Loucy (cell line): ENCODE measurements at regions not wholly inside any gene's neighbourhood (a gene's known extent, or its start where the extent isn't known, plus 50 kb on each side); places are given as distances from the start of the nearest gene placed in this dataset.

Experiments used
- H2AFZ ChIP-seq: fragments of 200-600 bp; sonication (generic); 2 replicates; pipeline ENCODE4 v1.6.0; 2016; ENCODE audit warnings: antibody characterized with exemption, mild to moderate bottlenecking, low read length, moderate library complexity
- H3F3A ChIP-seq: fragments of 200-600 bp; 2 replicates; pipeline ENCODE4 v1.6.0; 2016; ENCODE audit warnings: antibody characterized with exemption, low read depth, mild to moderate bottlenecking
- H3K27me3 ChIP-seq: fragments of 200-600 bp; sonication (generic); 2 replicates; pipeline ENCODE4 v1.6.1; 2014; ENCODE audit warnings: low read length, mild to moderate bottlenecking; ENCODE audit not compliant: insufficient read depth, poor library complexity, severe bottlenecking
- H3K36me3 ChIP-seq: fragments of 200-600 bp; sonication (generic); 2 replicates; pipeline ENCODE4 v1.6.1; 2016; ENCODE audit warnings: low read length; ENCODE audit not compliant: insufficient read depth
- H3K4me1 ChIP-seq: fragments of 200-600 bp; sonication (generic); 2 replicates; pipeline ENCODE4 v1.5.1; 2014; ENCODE audit warnings: low read length, mild to moderate bottlenecking; ENCODE audit not compliant: insufficient read depth, poor library complexity, severe bottlenecking
- H3K4me2 ChIP-seq: fragments of 200-600 bp; sonication (generic); 2 replicates; pipeline ENCODE4 v1.6.0; 2014; ENCODE audit warnings: antibody characterized with exemption, low read length, low read depth, mild to moderate bottlenecking; ENCODE audit not compliant: poor library complexity, severe bottlenecking
- H3K4me3 ChIP-seq: fragments of 200-600 bp; sonication (generic); 2 replicates; pipeline ENCODE4 v1.5.1; 2014; ENCODE audit warnings: low read length, mild to moderate bottlenecking, mixed read lengths; ENCODE audit not compliant: poor library complexity, severe bottlenecking
- H3K79me2 ChIP-seq: fragments of 200-600 bp; sonication (generic); 2 replicates; pipeline ENCODE4 v1.6.1; 2014; ENCODE audit warnings: low read length; ENCODE audit not compliant: insufficient read depth
- H3K9ac ChIP-seq: fragments of 200-600 bp; sonication (generic); 2 replicates; pipeline ENCODE4 v1.6.0; 2014; ENCODE audit warnings: mild to moderate bottlenecking, low read depth, low read length, moderate library complexity; ENCODE audit not compliant: poor library complexity, severe bottlenecking
- H3K9me2 ChIP-seq: fragments of 200-600 bp; sonication (generic); replicated peaks from 2 replicates; pipeline ENCODE4 v1.6.1; 2016; ENCODE audit warnings: low read depth, low read length, mixed read lengths
- H3K9me3 ChIP-seq: fragments of 200-600 bp; sonication (generic); 2 replicates; pipeline ENCODE4 v1.6.1; 2014; ENCODE audit warnings: mild to moderate bottlenecking, antibody characterized with exemption, low read length, low read depth; ENCODE audit not compliant: insufficient read depth
- H4K20me1 ChIP-seq: fragments of 200-600 bp; sonication (generic); 2 replicates; pipeline ENCODE4 v1.6.0; 2014; ENCODE audit warnings: antibody characterized with exemption, low read length, mild to moderate bottlenecking; ENCODE audit not compliant: insufficient read depth, poor library complexity, severe bottlenecking
- EZH2phosphoT487 ChIP-seq: fragments of 200-600 bp; IDR thresholded peaks from 2 replicates; pipeline ENCODE4 v1.6.1; 2018; ENCODE audit warnings: antibody characterized with exemption, mild to moderate bottlenecking, moderate library complexity, borderline replicate concordance
- TF ChIP-seq, protein P1 (sequence below): fragments of 200-600 bp; sonication (generic); conservative IDR thresholded peaks from 2 replicates; pipeline ENCODE4 v1.5.1; 2014; ENCODE audit warnings: mild to moderate bottlenecking, antibody characterized with exemption, low read length

DNA sequence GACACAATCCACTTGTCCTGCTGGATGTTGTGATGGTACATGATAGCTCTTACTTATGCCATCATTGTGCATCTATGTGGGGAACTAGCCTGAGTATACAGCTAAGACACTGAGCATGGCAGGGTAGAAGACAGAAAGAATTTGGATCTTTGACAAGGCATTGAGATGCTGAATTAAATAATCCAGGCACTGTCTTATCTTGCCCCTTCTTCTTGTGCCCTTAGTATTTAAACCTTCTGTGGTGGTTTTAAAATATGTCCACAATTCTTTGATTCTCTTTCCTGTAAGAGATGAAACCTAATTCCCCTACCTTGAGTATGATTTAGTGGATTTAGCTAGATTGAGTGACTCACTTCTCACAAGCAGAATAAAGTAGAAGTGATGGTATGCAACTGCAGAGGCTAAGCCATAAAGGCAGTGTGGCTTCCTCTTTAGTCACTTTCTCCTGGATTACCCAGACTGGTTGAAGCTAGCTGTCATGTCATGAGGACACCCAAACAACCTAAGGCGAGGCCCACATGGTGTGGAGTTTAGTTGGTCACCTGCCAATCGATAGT lies 174.0 kb upstream of the NREP start:
- TF ChIP-seq EZH2phosphoT487 = no peak
- TF ChIP-seq, protein P1, sequence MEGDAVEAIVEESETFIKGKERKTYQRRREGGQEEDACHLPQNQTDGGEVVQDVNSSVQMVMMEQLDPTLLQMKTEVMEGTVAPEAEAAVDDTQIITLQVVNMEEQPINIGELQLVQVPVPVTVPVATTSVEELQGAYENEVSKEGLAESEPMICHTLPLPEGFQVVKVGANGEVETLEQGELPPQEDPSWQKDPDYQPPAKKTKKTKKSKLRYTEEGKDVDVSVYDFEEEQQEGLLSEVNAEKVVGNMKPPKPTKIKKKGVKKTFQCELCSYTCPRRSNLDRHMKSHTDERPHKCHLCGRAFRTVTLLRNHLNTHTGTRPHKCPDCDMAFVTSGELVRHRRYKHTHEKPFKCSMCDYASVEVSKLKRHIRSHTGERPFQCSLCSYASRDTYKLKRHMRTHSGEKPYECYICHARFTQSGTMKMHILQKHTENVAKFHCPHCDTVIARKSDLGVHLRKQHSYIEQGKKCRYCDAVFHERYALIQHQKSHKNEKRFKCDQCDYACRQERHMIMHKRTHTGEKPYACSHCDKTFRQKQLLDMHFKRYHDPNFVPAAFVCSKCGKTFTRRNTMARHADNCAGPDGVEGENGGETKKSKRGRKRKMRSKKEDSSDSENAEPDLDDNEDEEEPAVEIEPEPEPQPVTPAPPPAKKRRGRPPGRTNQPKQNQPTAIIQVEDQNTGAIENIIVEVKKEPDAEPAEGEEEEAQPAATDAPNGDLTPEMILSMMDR = no peak
- no peaks in the 10 kb centered on the region for H3K9me3 ChIP-seq
- no peaks in the 10 kb centered on the region for H3K79me2 ChIP-seq
- no peak overlapping the region for H3K9ac ChIP-seq
- no peaks in the 10 kb centered on the region for H3F3A ChIP-seq
- no peak overlapping the region for H3K4me3 ChIP-seq
- H3K36me3 ChIP-seq = no peaks in the 10 kb centered on the region
- H2AFZ ChIP-seq = no peak overlapping the region
- H3K4me1 ChIP-seq = peaks cover 7% of the 10 kb centered on the region
- no peak overlapping the region for H3K4me2 ChIP-seq
- H3K9me2 ChIP-seq = no peaks in the 10 kb centered on the region
- H3K27me3 ChIP-seq = no peaks in the 10 kb centered on the region
- no peaks in the 10 kb centered on the region for H4K20me1 ChIP-seq

DNA sequence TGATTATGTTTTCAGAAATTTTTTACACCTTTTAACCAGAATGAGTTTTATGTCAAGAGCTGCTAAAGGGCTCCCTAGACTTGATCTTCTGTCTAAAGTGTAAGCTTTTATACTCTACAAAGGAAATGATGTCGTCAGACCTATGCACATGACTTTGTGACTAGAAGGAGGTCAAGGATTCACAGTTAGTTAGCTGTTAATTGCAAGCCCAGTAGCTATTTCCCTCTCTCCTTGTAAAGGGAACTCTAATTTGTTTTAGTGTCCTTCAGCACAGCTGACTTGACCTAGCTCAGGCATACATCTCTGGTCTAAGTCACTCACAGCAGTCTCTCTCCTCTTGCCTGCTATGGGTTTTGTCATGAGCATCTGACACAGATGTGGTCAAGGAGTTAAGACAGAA lies 173.5 kb upstream of the NREP start:
- Histone ChIP-seq H4K20me1 (no peaks in the 10 kb centered on the region), H3K36me3 (no peaks in the 10 kb centered on the region), H3F3A (no peaks in the 10 kb centered on the region), H3K4me2 (no peak overlapping the region), H3K79me2 (no peaks in the 10 kb centered on the region), H3K4me3 (no peak overlapping the region), H3K27me3 (no peaks in the 10 kb centered on the region), H3K9me2 (no peaks in the 10 kb centered on the region), H3K4me1 (peaks cover 7% of the 10 kb centered on the region), H3K9me3 (no peaks in the 10 kb centered on the region), H3K9ac (no peak overlapping the region), H2AFZ (peak overlapping the region; percentile 6; the same call in 1 of the 2 replicates)
- no peak for TF ChIP-seq EZH2phosphoT487
- TF ChIP-seq, protein P1 = no peak

DNA sequence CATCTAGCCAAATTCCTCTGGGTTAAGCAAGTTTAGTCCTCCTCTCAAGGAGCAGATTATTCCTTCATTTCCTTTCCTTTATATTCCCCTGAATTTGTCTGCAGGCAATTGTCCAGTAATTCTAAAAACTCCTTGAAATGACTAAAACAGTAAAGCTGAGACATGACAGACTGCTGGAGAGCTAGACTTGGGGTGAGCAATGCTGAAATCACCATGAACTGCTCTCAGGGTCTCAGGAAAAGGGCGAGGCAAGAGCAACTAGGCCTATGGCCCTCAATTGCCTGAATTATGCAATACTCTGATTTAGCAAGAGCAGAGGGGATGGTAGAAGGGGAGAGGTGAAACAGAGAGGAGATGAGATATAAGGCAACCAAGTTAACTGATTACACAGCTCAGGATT lies 172.9 kb upstream of the NREP start:
- H2AFZ ChIP-seq = no peak overlapping the region; the same call in 1 of the 2 replicates
- no peak overlapping the region for H3K4me3 ChIP-seq
- no peaks in the 10 kb centered on the region for H3K9me2 ChIP-seq
- no peaks in the 10 kb centered on the region for H3K9me3 ChIP-seq
- H3K9ac ChIP-seq = no peak overlapping the region
- H4K20me1 ChIP-seq = no peaks in the 10 kb centered on the region
- no peaks in the 10 kb centered on the region for H3K27me3 ChIP-seq
- TF ChIP-seq EZH2phosphoT487 = no peak
- TF ChIP-seq, protein P1 = no peak
- no peaks in the 10 kb centered on the region for H3K79me2 ChIP-seq
- no peak overlapping the region for H3K4me2 ChIP-seq
- H3F3A ChIP-seq = no peaks in the 10 kb centered on the region
- H3K36me3 ChIP-seq = no peaks in the 10 kb centered on the region
- peaks cover 7% of the 10 kb centered on the region for H3K4me1 ChIP-seq
